NB4 (cell line): ENCODE measurements at regions not wholly inside any gene's neighbourhood (a gene's known extent, or its start where the extent isn't known, plus 50 kb on each side); places are given as distances from the start of the nearest gene placed in this dataset.

Experiments
- DNase-seq: peaks from one replicate; pipeline ENCODE4 v3.0.0; 2010; ENCODE audit warnings: low read depth
- H3K4me3 ChIP-seq: one replicate; pipeline ENCODE4 v1.5.1; 2011; ENCODE audit warnings: mild to moderate bottlenecking, low read depth, low read length, moderate library complexity
- CTCF ChIP-seq: IDR thresholded peaks from one replicate; pipeline ENCODE4 v1.5.1; 2012; ENCODE audit warnings: low read depth, low read length
- MAX ChIP-seq: IDR thresholded peaks from 2 replicates; pipeline ENCODE4 v1.6.1; 2011; ENCODE audit warnings: low read depth, low read length
- MYC ChIP-seq: IDR thresholded peaks from 2 replicates; pipeline ENCODE4 v1.6.1; 2011; ENCODE audit warnings: low read depth, low read length
- POLR2A ChIP-seq: IDR thresholded peaks from 2 replicates; pipeline ENCODE4 v1.6.1; 2011; ENCODE audit warnings: mild to moderate bottlenecking; ENCODE audit not compliant: insufficient read length; ENCODE audit errors: extremely low read depth

- TF ChIP-seq POLR2A (no peak), MAX (no peak), CTCF (no peak), MYC (no peak)
- H3K4me3 ChIP-seq, result no peak overlapping the region
- DNase-seq, result peak; percentile 45
Observed at GRCh38 chr1:234870020-234870981, 258.3 kb downstream of the TOMM20 start.

GRCh38 chr1:234869182-234870019 is 259.2 kb downstream of the TOMM20 start:
- TF ChIP-seq POLR2A (no peak), MAX (no peak), MYC (no peak), CTCF (no peak)
- DNase-seq, result peak; percentile 41

GRCh38 chr1:234868296-234869147 is 258.5 kb upstream of the IRF2BP2 start:
- no peak for DNase-seq
- TF ChIP-seq MYC (no peak), CTCF (no peak), MAX (no peak), POLR2A (no peak)
- no peak overlapping the region for H3K4me3 ChIP-seq

More at GRCh38 chr1:234869182-234870019, 259.2 kb downstream of the TOMM20 start:
- H3K4me3 ChIP-seq, result no peak overlapping the region

- peak; percentile 94 for TF ChIP-seq MAX
- TF ChIP-seq CTCF, result no peak
- TF ChIP-seq MYC, result peak; percentile 17; the same call in 1 of the 2 replicates
- no peak for TF ChIP-seq POLR2A
- no peak overlapping the region for H3K4me3 ChIP-seq
- peak; percentile 91 for DNase-seq
Observed at GRCh38 chr1:234866007-234866866, 256.3 kb upstream of the IRF2BP2 start.
